ENCODE measurements at regions not wholly inside any gene's neighbourhood (a gene's known extent, or its start where the extent isn't known, plus 50 kb on each side); places are given as distances from the start of the nearest gene placed in this dataset.

DNA sequence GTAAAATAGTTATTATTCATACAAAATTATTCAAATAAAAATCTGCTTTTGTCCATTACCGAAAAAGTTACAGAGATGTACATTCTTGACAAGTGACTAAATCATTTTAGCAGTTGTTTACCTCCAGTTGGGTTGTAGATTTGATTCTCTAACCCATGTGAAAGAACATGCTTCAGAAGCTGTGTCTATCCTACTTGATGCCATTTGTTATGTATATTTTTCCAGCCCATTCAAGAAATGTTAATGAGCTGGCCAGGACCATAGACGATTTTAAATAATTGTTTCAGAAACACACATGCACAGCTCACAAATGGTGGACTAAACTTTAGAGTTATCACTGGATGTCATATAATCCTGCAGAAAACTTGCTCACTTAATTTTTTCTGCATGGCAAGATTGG, 391.1 kb upstream of the REG3G start:
- no peak for DNase-seq

DNA sequence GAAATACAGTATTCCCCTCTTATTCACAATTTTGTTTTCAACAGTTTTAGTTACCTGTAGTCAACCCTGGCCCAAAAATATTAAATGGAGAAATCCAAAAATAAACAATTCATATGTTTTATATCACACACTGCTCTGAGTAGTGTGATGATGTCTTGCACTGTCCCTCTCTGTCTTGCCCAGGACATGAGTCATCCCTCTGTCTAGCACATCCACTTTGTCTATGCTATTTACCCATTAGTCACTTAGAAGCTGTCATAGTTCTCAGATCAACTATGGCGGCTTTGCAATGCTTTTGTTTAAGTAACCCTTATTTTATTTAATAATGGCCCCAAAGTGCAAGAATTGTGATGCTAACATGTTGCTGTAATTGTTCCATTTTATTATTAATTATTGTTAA, 380.6 kb upstream of the REG3G start:
- DNase-seq = no peak

GRCh38 chr2:78646533-78647364, 378.8 kb upstream of the REG3G start:
- DNase-seq = no peak

GRCh38 chr2:78648558-78648957, 376.9 kb upstream of the REG3G start:
- no peak for DNase-seq

DNA sequence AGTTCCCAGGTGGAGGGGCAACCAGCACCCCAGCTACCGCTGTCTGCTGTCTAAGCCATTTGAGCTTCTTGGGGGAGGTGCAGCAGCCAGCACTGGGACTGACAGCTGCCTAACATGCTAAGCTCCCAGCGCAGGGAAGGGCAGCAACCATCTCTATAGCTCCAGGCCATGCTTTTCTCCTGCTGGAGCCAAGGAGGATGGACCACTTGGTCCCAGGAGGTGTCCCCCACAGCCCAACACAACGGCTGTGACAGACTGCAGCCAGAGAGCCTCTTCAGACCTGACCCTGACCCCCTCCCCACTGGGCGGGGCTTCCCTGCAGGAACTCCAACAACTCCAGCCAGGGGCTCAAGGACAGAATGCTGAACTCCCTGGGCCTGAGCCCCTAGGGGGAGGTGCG, 370.6 kb upstream of the REG3G start:
- no peak for DNase-seq

DNA sequence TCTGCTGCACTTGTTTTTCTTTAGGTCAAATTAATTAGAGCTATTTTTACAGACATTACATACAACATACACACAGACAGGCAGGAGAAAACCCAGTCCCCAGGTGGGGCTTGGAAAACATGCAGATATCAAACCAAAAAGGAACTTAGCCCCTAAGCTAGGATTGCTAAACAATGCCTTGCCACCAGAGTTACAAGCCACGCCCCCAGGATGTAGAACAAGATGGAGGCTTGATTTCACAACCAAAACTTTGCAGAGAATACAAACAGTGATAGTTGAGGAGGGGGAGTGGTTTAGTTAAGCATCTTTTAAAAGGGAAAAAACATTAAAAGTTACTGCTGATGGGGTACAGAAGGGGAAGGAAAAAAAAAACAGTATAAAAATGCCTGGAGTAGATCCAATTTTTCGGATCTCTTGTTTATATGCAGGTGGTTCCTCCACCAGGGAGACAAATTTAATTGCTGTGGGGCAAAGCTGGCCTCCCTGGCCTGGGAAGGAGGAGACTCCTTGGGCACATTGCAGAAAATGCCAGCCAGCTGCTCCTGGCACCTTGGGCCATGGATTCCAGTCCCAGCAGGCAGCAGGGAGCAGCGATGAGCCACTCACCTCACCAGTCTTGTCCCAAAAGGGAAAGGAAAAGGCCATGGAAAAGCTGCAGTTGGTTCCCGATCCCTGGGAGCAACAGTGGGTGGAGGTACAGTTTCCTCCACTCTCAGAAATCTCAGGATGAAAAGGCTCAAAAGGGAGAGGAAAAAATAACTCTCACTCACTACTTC, 348.4 kb upstream of the REG3G start:
- no peak for DNase-seq

DNA sequence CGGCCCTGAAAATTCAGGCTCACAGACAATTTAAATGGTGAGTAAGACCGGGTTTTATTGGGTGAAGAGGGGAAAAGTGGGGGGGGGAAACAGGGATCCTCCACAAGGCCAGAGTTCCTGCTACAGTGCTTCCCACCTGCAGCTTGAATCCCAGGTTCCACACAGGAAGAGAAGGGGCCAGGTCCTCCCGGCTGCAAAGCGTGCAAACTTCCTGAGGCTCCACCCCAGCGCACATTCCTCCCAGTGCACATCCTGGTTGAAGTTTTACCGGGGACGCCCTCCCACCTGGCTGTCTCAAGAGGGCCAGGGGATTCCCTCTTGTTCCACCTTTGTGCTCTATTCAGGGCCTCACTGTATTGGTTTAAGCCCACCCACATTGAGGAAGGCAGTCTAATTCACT, 347.7 kb upstream of the REG3G start:
- no peak for DNase-seq

DNA sequence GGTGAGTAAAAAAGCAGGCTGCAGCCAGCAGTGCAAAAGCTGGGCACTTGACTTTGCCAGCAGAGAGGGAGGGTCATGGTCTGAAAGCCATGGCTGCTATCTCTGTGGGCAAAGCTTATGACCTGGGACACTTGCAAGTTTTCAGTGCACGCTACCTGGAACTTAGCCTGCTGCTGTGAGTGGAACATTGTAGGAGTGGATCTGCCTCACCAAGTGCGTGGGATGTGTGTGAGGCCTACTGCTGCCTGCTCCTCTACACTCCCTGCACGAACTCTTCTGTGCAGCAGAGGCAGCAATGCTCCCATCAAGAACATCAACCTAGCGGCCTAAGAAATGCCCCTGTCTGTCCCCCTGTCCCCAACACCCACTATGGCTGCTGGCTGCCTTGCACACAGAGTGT, 344.1 kb upstream of the REG3G start:
- DNase-seq = no peak

DNA sequence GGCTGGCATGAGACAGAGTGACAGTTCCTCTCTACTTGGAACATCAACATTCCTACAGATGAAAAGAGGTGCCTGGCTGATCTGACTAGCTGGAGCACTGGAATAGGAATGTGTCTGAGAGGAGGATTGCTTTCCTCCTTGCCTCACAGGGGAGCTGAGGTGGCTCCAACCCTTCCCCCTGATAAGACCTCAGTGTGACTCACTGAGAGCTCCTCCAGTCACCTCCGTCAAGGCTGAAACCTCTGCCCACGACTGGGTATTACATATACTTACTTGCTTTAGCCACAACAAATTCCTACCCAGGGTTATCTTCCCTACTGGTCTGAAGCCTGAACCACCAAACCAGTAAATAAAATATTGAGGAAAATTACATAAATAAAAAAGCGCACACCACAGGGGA, 342.7 kb upstream of the REG3G start:
- DNase-seq = no peak

DNA sequence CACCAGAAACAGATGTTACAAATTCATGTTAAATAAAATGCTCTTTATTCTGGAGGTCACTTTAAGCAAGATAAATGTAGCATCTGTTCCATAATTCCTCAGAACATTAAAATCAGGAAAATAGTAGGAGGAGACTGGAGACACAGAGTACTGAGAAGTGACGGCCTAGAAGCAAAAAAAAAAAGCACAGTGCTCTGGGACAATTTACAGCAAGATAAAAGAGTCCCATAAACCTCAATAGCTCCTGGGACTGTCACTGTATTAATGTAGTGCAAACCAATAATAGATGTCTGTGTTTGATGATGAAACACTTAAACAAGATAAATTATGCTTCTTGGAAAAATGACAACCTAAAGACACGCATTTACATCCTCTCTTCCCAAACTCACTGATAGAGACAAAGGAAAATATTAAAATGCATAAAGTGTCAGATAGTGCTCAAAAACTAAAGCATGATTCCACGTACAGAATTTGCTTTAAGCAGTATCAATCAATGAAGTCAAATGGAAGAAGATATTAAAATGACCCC, 338.8 kb upstream of the REG3G start:
- no peak for DNase-seq

DNA sequence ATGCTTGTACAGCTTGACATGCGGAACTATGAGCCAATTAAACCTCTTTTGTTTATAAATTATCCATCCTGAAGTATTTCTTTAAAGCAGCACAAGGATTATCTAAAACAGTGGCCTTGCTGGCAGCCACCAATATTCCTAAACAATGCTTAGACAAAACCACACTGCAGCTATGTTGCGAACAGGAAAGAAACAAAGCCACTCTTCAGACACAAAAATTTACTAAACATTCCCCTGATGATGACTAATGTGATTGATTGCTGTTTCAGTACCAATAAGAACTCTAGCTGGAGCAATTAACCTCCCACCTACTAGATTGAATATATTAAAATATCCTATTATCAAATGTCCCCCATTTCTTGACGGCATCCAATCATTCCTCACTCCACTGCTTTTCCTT, 325.8 kb upstream of the REG3G start:
- no peak for DNase-seq

GRCh38 chr2:78701546-78701945, 324.0 kb upstream of the REG3G start:
- no peak for DNase-seq

GRCh38 chr2:78707776-78708386, 317.6 kb upstream of the REG3G start:
- no peak for DNase-seq

GRCh38 chr2:78710632-78711375, 314.7 kb upstream of the REG3G start:
- DNase-seq = no peak

DNA sequence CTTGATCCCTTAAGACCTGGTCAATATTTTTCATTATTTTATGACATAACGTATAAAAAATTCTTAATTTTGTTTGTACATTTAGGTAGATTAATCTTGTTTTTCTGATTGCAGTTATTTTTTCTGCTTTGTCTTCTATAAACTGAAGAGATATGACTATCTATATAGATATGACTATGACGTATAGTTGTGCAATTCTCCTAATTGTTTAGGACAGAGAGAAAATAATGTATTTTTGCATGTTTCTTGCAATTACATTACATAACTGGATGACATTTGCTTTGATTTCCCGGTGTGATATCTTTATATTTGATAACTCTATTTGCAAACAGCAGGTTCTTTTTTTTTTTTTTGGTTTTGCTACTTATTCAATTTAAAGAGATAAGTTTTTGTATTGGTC, 310.2 kb upstream of the REG3G start:
- no peak for DNase-seq

- no peak for DNase-seq
These were observed 307.5 kb upstream of the REG3G start for GRCh38 chr2:78718024-78718423.

- DNase-seq = no peak
These were observed 307.0 kb upstream of the REG3G start for GRCh38 chr2:78718473-78718872.

DNA sequence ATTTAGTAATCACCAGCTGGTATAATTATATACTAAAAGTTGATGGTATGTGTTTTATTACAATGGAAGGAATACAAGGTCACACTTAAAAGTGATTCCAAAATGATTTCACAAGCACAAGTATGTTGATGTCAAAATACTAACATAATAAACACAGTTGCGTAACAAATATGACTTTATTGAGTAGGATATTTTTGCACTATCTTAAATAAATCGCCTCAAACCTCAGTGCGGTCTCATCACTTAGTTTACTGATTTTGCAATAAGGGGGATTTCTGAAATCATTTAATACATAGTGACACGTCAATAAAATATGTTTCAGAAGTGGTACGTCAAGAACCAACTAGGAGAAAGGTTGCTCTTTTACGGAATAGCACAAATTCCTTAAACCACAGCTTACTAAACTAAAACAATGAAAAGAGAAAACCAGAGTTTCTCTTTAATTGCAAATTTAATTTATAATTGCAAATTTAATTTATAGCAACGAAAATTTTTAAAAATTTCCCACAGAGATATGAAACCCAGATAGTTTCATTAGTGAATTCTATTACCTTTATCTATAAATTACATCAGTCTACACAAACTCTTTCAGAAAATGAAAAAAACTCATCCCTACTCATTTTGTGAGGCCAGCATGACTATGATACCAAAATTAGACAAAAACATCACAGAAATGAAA, 304.0 kb upstream of the REG3G start:
- no peak for DNase-seq

DNA sequence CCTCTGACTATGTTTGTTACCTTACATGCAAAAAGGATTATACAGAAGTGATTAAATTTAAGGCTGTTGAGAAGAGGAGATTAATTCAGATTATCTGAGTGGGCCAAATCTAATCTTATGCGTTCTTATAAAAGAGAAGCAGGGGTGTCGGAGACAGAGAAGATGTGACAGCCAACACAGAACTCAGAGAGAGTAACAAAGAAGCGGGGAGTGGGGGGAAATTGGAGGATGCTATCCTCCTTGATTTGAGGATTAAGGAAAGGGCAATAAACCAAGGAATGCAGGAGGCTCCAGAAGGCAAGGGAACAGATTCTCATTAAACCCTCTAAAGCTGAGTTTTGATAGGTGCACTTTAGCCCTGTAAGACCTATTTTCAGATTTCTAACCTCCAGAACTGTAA, 291.3 kb upstream of the REG3G start:
- no peak for DNase-seq

GRCh38 chr2:78739282-78739681, 286.2 kb upstream of the REG3G start:
- DNase-seq = no peak

GRCh38 chr2:78749638-78750037, 275.9 kb upstream of the REG3G start:
- DNase-seq = no peak

DNA sequence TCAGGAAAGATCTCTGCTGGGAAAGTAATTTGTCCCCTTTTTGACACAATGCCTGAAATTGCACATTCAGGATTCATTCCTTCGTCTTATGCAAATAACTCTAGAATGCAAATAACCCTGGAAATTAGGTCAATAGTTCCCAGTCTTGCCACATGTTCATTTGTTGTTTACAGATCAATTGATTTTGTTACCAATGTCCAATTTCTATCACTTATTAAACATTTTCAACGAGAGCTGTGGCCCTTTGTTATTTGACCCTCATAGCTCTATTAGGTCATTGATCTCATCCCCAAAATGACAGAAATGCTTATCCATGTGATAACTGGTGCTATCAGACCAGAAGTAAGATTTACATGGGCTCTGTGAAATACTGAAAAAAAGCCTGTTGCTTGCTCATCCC, 275.3 kb upstream of the REG3G start:
- DNase-seq = no peak
